Stimulated activated effector memory CD8-positive, alpha-beta T cell treated with anti-CD3 and anti-CD28 coated beads, Interleukin-12 subunit alpha, Interleukin-12 subunit beta, amount 100 ng/mL, for 72 hours (primary cell): ENCODE measurements at regions not wholly inside any gene's neighbourhood (a gene's known extent, or its start where the extent isn't known, plus 50 kb on each side); places are given as distances from the start of the nearest gene placed in this dataset.
"Not testable (repeated sequence)": the region's sequence is repeated elsewhere in the genome, so short reads cannot be mapped to it uniquely, and the experiment has no call there.

Experiments
- ATAC-seq: fragments of 150-1000 bp; cut with Tn5 transposase; 2 replicates; pipeline ENCODE4 v1.10.0; 2021
- DNase-seq, 2 donors: peaks; one replicate each; pipeline ENCODE4 v3.0.0; 2021 to 2022; ENCODE audit warnings: low spot score in 2 of 2
- H3K27ac Mint-ChIP-seq: one replicate; pipeline ENCODE4 v1.8.0; 2022; ENCODE audit warnings: mild to moderate bottlenecking, mixed read lengths
- H3K36me3 Mint-ChIP-seq: one replicate; pipeline ENCODE4 v1.8.0; 2022; ENCODE audit warnings: mild to moderate bottlenecking, mixed read lengths
- H3K4me1 Mint-ChIP-seq: one replicate; pipeline ENCODE4 v1.8.0; 2022; ENCODE audit warnings: mixed read lengths
- H3K4me3 Mint-ChIP-seq: one replicate; pipeline ENCODE4 v1.8.0; 2022; ENCODE audit warnings: mild to moderate bottlenecking, mixed read lengths
- H3K9me3 Mint-ChIP-seq: one replicate; pipeline ENCODE4 v1.8.0; 2022; ENCODE audit warnings: mixed read lengths

- Mint-ChIP-seq H3K27ac (no peak overlapping the region), H3K9me3 (no peaks in the 10 kb centered on the region), H3K36me3 (no peaks in the 10 kb centered on the region), H3K4me3 (no peak overlapping the region), H3K4me1 (peaks cover 24% of the 10 kb centered on the region)
- no peak for DNase-seq
- no peak for ATAC-seq
Measured at GRCh38 chr5:148735301-148735835, 81.0 kb upstream of the HTR4 start.

GRCh38 chr5:148739023-148739422 is 84.7 kb upstream of the HTR4 start:
- Mint-ChIP-seq H3K4me3 (no peak overlapping the region), H3K9me3 (no peaks in the 10 kb centered on the region), H3K4me1 (no peaks in the 10 kb centered on the region), H3K27ac (no peak overlapping the region), H3K36me3 (no peaks in the 10 kb centered on the region)
- ATAC-seq (no peak), DNase-seq (no peak)

- no peak overlapping the region for H3K4me3 Mint-ChIP-seq
- H3K27ac Mint-ChIP-seq: no peak overlapping the region
- ATAC-seq (no peak), DNase-seq (no peak)
- H3K9me3 Mint-ChIP-seq: no peaks in the 10 kb centered on the region
- H3K36me3 Mint-ChIP-seq: no peaks in the 10 kb centered on the region
- H3K4me1 Mint-ChIP-seq: no peaks in the 10 kb centered on the region
Measured at GRCh38 chr5:148739524-148739923, 85.2 kb upstream of the HTR4 start.

GRCh38 chr5:148740079-148740858 is 85.9 kb upstream of the HTR4 start:
- Mint-ChIP-seq H3K4me3 (no peak overlapping the region), H3K9me3 (no peaks in the 10 kb centered on the region), H3K36me3 (no peaks in the 10 kb centered on the region), H3K4me1 (no peaks in the 10 kb centered on the region), H3K27ac (no peak overlapping the region)
- ATAC-seq (no peak), DNase-seq (no peak)

- DNase-seq: no peak
- Mint-ChIP-seq H3K4me3 (no peak overlapping the region), H3K9me3 (no peaks in the 10 kb centered on the region), H3K4me1 (no peaks in the 10 kb centered on the region), H3K36me3 (no peaks in the 10 kb centered on the region), H3K27ac (no peak overlapping the region)
- ATAC-seq: no peak
Measured at GRCh38 chr5:148740966-148741742, 85.3 kb upstream of the ADRB2 start.

- H3K36me3 Mint-ChIP-seq, ATAC-seq, DNase-seq, H3K4me1 Mint-ChIP-seq, H3K4me3 Mint-ChIP-seq, H3K27ac Mint-ChIP-seq, H3K9me3 Mint-ChIP-seq: not testable (repeated sequence)
Measured at GRCh38 chr5:148741766-148742165, 84.6 kb upstream of the ADRB2 start.

GRCh38 chr5:148744380-148744779 is 82.0 kb upstream of the ADRB2 start:
- DNase-seq, H3K27ac Mint-ChIP-seq, H3K4me3 Mint-ChIP-seq, ATAC-seq, H3K9me3 Mint-ChIP-seq, H3K36me3 Mint-ChIP-seq, H3K4me1 Mint-ChIP-seq: not testable (repeated sequence)

- Mint-ChIP-seq H3K4me3 (no peak overlapping the region), H3K9me3 (no peaks in the 10 kb centered on the region), H3K36me3 (no peaks in the 10 kb centered on the region), H3K27ac (no peak overlapping the region), H3K4me1 (no peaks in the 10 kb centered on the region)
- ATAC-seq (no peak), DNase-seq (no peak)
Measured at GRCh38 chr5:148746826-148747535, 79.4 kb upstream of the ADRB2 start.

- Mint-ChIP-seq H3K9me3 (no peaks in the 10 kb centered on the region), H3K36me3 (no peaks in the 10 kb centered on the region), H3K27ac (no peak overlapping the region), H3K4me3 (no peak overlapping the region), H3K4me1 (no peaks in the 10 kb centered on the region)
- no peak for DNase-seq
- ATAC-seq: no peak
Measured at GRCh38 chr5:148747536-148747906, 78.9 kb upstream of the ADRB2 start.

GRCh38 chr5:148748702-148749392 is 77.6 kb upstream of the ADRB2 start:
- Mint-ChIP-seq H3K36me3 (no peaks in the 10 kb centered on the region), H3K4me3 (no peak overlapping the region), H3K27ac (no peak overlapping the region), H3K9me3 (no peaks in the 10 kb centered on the region), H3K4me1 (no peaks in the 10 kb centered on the region)
- ATAC-seq (no peak), DNase-seq (no peak)

GRCh38 chr5:148750614-148751013 is 75.8 kb upstream of the ADRB2 start:
- no peaks in the 10 kb centered on the region for H3K4me1 Mint-ChIP-seq
- no peak for ATAC-seq
- DNase-seq: no peak
- H3K4me3 Mint-ChIP-seq: no peak overlapping the region
- no peaks in the 10 kb centered on the region for H3K36me3 Mint-ChIP-seq
- H3K27ac Mint-ChIP-seq: no peak overlapping the region
- peaks cover 3% of the 10 kb centered on the region for H3K9me3 Mint-ChIP-seq

- no peak for ATAC-seq
- H3K36me3 Mint-ChIP-seq: no peaks in the 10 kb centered on the region
Measured at GRCh38 chr5:148751025-148751424, 75.4 kb upstream of the ADRB2 start.

GRCh38 chr5:148752375-148752774 is 74.0 kb upstream of the ADRB2 start:
- ATAC-seq, H3K9me3 Mint-ChIP-seq, H3K4me1 Mint-ChIP-seq, DNase-seq, H3K36me3 Mint-ChIP-seq, H3K27ac Mint-ChIP-seq, H3K4me3 Mint-ChIP-seq: not testable (repeated sequence)

More at GRCh38 chr5:148751025-148751424, 75.4 kb upstream of the ADRB2 start:
- H3K4me3 Mint-ChIP-seq: no peak overlapping the region
- H3K4me1 Mint-ChIP-seq: no peaks in the 10 kb centered on the region
- H3K27ac Mint-ChIP-seq: no peak overlapping the region
- no peak for DNase-seq
- H3K9me3 Mint-ChIP-seq: peaks cover 3% of the 10 kb centered on the region

- peaks cover 9% of the 10 kb centered on the region for H3K4me1 Mint-ChIP-seq
- no peak overlapping the region for H3K4me3 Mint-ChIP-seq
- DNase-seq (no peak), ATAC-seq (no peak)
- no peak overlapping the region for H3K27ac Mint-ChIP-seq
- peaks cover 9% of the 10 kb centered on the region for H3K9me3 Mint-ChIP-seq
- no peaks in the 10 kb centered on the region for H3K36me3 Mint-ChIP-seq
Measured at GRCh38 chr5:148759101-148759500, 67.3 kb upstream of the ADRB2 start.
